GM18498 (cell line): ENCODE measurements at regions not wholly inside any gene's neighbourhood (a gene's known extent, or its start where the extent isn't known, plus 50 kb on each side); places are given as distances from the start of the nearest gene placed in this dataset.
"Not testable (repeated sequence)": the region's sequence is repeated elsewhere in the genome, so short reads cannot be mapped to it uniquely, and the experiment has no call there.

Source experiments
- ATAC-seq: cut with Tn5 transposase; IDR thresholded peaks from one replicate; pipeline ENCODE4 v1.9.1; 2021; ENCODE audit warnings: mild to moderate bottlenecking, moderate library complexity; ENCODE audit not compliant: unreplicated experiment

- ATAC-seq = no peak
These were observed 141.6 kb upstream of the RIOK3 start for GRCh38 chr18:23311351-23312121.

- no peak for ATAC-seq
These were observed 139.7 kb upstream of the RIOK3 start for GRCh38 chr18:23313379-23313778.

- ATAC-seq = no peak
These were observed 138.4 kb upstream of the RIOK3 start for GRCh38 chr18:23314672-23315071.

GRCh38 chr18:23316316-23316715 lies 136.8 kb upstream of the RIOK3 start:
- no peak for ATAC-seq

GRCh38 chr18:23316988-23317387 lies 136.1 kb upstream of the RIOK3 start:
- no peak for ATAC-seq

GRCh38 chr18:23317975-23318675 lies 135.0 kb upstream of the RIOK3 start:
- no peak for ATAC-seq

- ATAC-seq = no peak
These were observed 132.3 kb upstream of the RIOK3 start for GRCh38 chr18:23320709-23321236.

- ATAC-seq = no peak
These were observed 131.1 kb upstream of the RIOK3 start for GRCh38 chr18:23321996-23322395.

- ATAC-seq = no peak
These were observed 128.9 kb upstream of the RIOK3 start for GRCh38 chr18:23324056-23324811.

GRCh38 chr18:23324861-23325260 lies 128.2 kb upstream of the RIOK3 start:
- no peak for ATAC-seq

- not testable (repeated sequence) for ATAC-seq
These were observed 123.4 kb upstream of the RIOK3 start for GRCh38 chr18:23329671-23330070.

- ATAC-seq = peak; percentile 92
These were observed 122.7 kb upstream of the RIOK3 start for GRCh38 chr18:23330423-23330822.

GRCh38 chr18:23331091-23331920 lies 121.8 kb upstream of the RIOK3 start:
- ATAC-seq = no peak

GRCh38 chr18:23332356-23332755 lies 120.7 kb upstream of the RIOK3 start:
- no peak for ATAC-seq

- ATAC-seq = no peak
These were observed 119.3 kb upstream of the RIOK3 start for GRCh38 chr18:23333827-23334226.

GRCh38 chr18:23334569-23334968 lies 118.5 kb upstream of the RIOK3 start:
- no peak for ATAC-seq

- ATAC-seq = no peak
These were observed 117.0 kb upstream of the RIOK3 start for GRCh38 chr18:23336101-23336500.

GRCh38 chr18:23337599-23338444 lies 115.3 kb upstream of the RIOK3 start:
- ATAC-seq = no peak

GRCh38 chr18:23340661-23341060 lies 112.4 kb upstream of the RIOK3 start:
- no peak for ATAC-seq

GRCh38 chr18:23341383-23341782 lies 111.7 kb upstream of the RIOK3 start:
- ATAC-seq = no peak
